Tibial nerve (tissue), 4 donors: ENCODE measurements at regions not wholly inside any gene's neighbourhood (a gene's known extent, or its start where the extent isn't known, plus 50 kb on each side); places are given as distances from the start of the nearest gene placed in this dataset.

Experiments used
- DNase-seq, 2 donors: peaks; one replicate each; pipeline ENCODE4 v3.0.0-alpha.2; 2019; ENCODE audit warnings: low spot score in 2 of 2
- H3K27ac ChIP-seq, 4 donors: fragments of 200-600 bp; sonication (generic) in 3 of 4; one replicate each; pipeline ENCODE4 v1.5.1; 2017 to 2019; ENCODE audit warnings: mild to moderate bottlenecking in 1 of 4
- H3K27me3 ChIP-seq, 2 donors: fragments of 200-600 bp; sonication (generic) in 1 of 2; one replicate each; pipeline versions ENCODE4 v1.5.1 to v1.6.0; 2017 to 2019
- H3K36me3 ChIP-seq, 3 donors: fragments of 200-600 bp; sonication (generic); one replicate each; pipeline ENCODE4 v1.5.1; 2018 to 2019
- H3K4me1 ChIP-seq, 4 donors: fragments of 200-600 bp; sonication (generic) in 3 of 4; one replicate each; pipeline ENCODE4 v1.5.1; 2017 to 2019
- H3K4me3 ChIP-seq, 4 donors: fragments of 200-600 bp; sonication (generic) in 3 of 4; one replicate each; pipeline ENCODE4 v1.5.1; 2017 to 2019; ENCODE audit warnings: mild to moderate bottlenecking in 1 of 4, moderate library complexity in 1 of 4
- H3K9me3 ChIP-seq, 4 donors: fragments of 200-600 bp; sonication (generic) in 3 of 4; one replicate each; pipeline ENCODE4 v1.5.1; 2017 to 2019
- CTCF ChIP-seq, 5 experiments: fragments of 200-600 bp in 3 of 5; fragments of 450-650 bp in 2 of 5; sonication (generic) in 3 of 5; IDR thresholded peaks; one replicate each; pipeline ENCODE4 v1.5.1; 2016 to 2019; ENCODE audit warnings: antibody characterized with exemption in 5 of 5, mild to moderate bottlenecking in 3 of 5, moderate library complexity in 2 of 5
- EP300 ChIP-seq, 2 donors: sonication (generic); formaldehyde crosslinking; IDR thresholded peaks; one replicate each; pipeline ENCODE4 v1.6.1; 2017; ENCODE audit warnings: antibody characterized with exemption in 2 of 2, mild to moderate bottlenecking in 1 of 2
- POLR2A ChIP-seq, 2 donors: fragments of 450-650 bp; IDR thresholded peaks; one replicate each; pipeline ENCODE4 v1.6.1; 2017; ENCODE audit warnings: antibody characterized with exemption in 2 of 2, mild to moderate bottlenecking in 2 of 2, moderate library complexity in 2 of 2
- WGBS, 2 donors: methylation state at CpG; one replicate each; pipeline ENCODE4 v1.1.5; 2018; 5-methylcytosine and 5-hydroxymethylcytosine counted together

GRCh38 chr17:11006530-11006929 lies 168.6 kb upstream of the PIRT start:
- Histone ChIP-seq H3K4me1 (no peaks in the 10 kb centered on the region), H3K27me3 (no peaks in the 10 kb centered on the region), H3K36me3 (no peaks in the 10 kb centered on the region), H3K9me3 (peaks cover 0 to 12% (median 0%) of the 10 kb centered on the region in 4 donors), H3K27ac (no peak overlapping the region), H3K4me3 (no peak overlapping the region)
- 70 to 80% methylated on average over 5 of the region's 5 CpGs for WGBS, 2 donors
- TF ChIP-seq EP300 (IDR thresholded peaks at IDR 0.05) (no peak), POLR2A (IDR thresholded peaks at IDR 0.05) (no peak), CTCF (IDR thresholded peaks at IDR 0.05) (no peak)
- DNase-seq = no peak

GRCh38 chr17:11005940-11006339 lies 168.1 kb upstream of the PIRT start:
- no peak for DNase-seq
- TF ChIP-seq EP300 (IDR thresholded peaks at IDR 0.05) = no peak
- TF ChIP-seq POLR2A (IDR thresholded peaks at IDR 0.05) = no peak
- no peak for TF ChIP-seq CTCF (IDR thresholded peaks at IDR 0.05)
- Histone ChIP-seq H3K4me1 (no peaks in the 10 kb centered on the region), H3K36me3 (no peaks in the 10 kb centered on the region), H3K4me3 (no peak overlapping the region), H3K27ac (no peak overlapping the region), H3K27me3 (no peaks in the 10 kb centered on the region), H3K9me3 (peaks cover 0 to 12% (median 0%) of the 10 kb centered on the region in 4 donors)
- 74% methylated on average over 8 of the region's 8 CpGs for WGBS, 2 donors

GRCh38 chr17:11002417-11002816 lies 164.5 kb upstream of the PIRT start:
- H3K9me3 ChIP-seq = peaks cover 0 to 9% (median 0%) of the 10 kb centered on the region in 4 donors
- no peak overlapping the region for H3K4me3 ChIP-seq
- H3K36me3 ChIP-seq = no peaks in the 10 kb centered on the region
- no peak for DNase-seq
- TF ChIP-seq POLR2A (IDR thresholded peaks at IDR 0.05) (no peak), EP300 (IDR thresholded peaks at IDR 0.05) (no peak), CTCF (IDR thresholded peaks at IDR 0.05) (no peak)
- WGBS, 2 donors = 29 to 33% methylated on average over 2 of the region's 2 CpGs
- H3K27ac ChIP-seq = no peak overlapping the region
- H3K4me1 ChIP-seq = no peaks in the 10 kb centered on the region
- H3K27me3 ChIP-seq = no peaks in the 10 kb centered on the region

GRCh38 chr17:11001651-11002050 lies 163.8 kb upstream of the PIRT start:
- WGBS, 2 donors = 16 to 28% methylated on average over 4 of the region's 4 CpGs
- H3K36me3 ChIP-seq = no peaks in the 10 kb centered on the region
- no peak overlapping the region for H3K27ac ChIP-seq
- H3K27me3 ChIP-seq = no peaks in the 10 kb centered on the region
- TF ChIP-seq EP300 (IDR thresholded peaks at IDR 0.05) = no peak
- H3K4me1 ChIP-seq = no peaks in the 10 kb centered on the region
- no peak for DNase-seq
- peaks cover 0 to 1% (median 0%) of the 10 kb centered on the region in 4 donors for H3K9me3 ChIP-seq
- no peak overlapping the region for H3K4me3 ChIP-seq

- 69 to 86% methylated on average over 2 of the region's 2 CpGs for WGBS, 2 donors
- no peaks in the 10 kb centered on the region for H3K9me3 ChIP-seq
These were observed 161.6 kb upstream of the PIRT start for GRCh38 chr17:10999484-10999883.

More at GRCh38 chr17:10999484-10999883, 161.6 kb upstream of the PIRT start:
- no peak for DNase-seq
- TF ChIP-seq POLR2A (IDR thresholded peaks at IDR 0.05) = no peak
- TF ChIP-seq CTCF (IDR thresholded peaks at IDR 0.05) = no peak
- no peak for TF ChIP-seq EP300 (IDR thresholded peaks at IDR 0.05)
- no peaks in the 10 kb centered on the region for H3K36me3 ChIP-seq
- H3K4me1 ChIP-seq = no peaks in the 10 kb centered on the region
- no peak overlapping the region for H3K27ac ChIP-seq
- no peaks in the 10 kb centered on the region for H3K27me3 ChIP-seq
- H3K4me3 ChIP-seq = no peak overlapping the region
